ENCODE measurements at regions not wholly inside any gene's neighbourhood (a gene's known extent, or its start where the extent isn't known, plus 50 kb on each side); places are given as distances from the start of the nearest gene placed in this dataset.
"Not testable (repeated sequence)": the region's sequence is repeated elsewhere in the genome, so short reads cannot be mapped to it uniquely, and the experiment has no call there.

DNA sequence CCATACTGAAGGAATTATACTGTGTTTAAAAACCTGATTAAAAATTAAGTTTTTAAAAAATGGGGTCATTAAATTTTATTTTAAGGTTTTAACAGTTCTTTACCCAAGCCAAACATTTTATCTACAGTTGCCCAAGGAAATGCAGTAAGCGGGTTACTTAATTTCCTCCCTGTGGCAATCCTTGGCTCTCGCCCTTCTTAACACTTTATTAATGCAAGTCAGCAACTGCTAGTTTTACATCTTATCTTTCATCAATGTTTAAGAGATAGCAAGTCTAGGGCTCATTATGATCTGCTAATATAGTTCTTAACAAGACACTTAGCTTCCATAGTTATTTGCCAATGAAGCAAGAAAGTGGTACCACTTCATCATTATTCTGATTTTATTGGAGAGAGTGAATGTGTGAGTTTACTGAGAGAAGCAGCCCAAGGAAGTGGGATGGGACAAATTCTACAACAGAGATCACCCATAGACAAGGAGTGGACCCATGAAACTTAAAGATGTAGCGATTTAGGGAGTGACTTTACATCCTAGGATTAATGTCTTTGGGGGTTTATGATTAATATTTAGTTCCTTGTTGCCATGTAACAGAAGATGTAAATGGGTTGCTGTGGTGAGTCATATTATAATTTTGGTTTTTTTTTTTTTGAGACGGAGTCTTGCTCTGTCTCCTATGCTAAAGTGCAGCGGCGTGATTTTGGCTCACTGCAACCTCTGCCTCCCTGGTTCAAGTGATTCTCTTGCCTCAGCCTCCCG lies 1556.1 kb downstream of the SPATA31A7 start:
- H3K4me3 ChIP-seq (ENCODE audit: low read length in 3 of 3); H3K36me3 ChIP-seq (ENCODE audit: control insufficient read depth in 2 of 3, insufficient read depth in 3 of 3, low read length in 3 of 3); FAIRE-seq; H3K27me3 ChIP-seq (ENCODE audit: control insufficient read depth, insufficient read depth, low read length); intact Hi-C loops (cut with DNase I); H3K9me3 ChIP-seq (ENCODE audit: control insufficient read depth in 2 of 3, insufficient read depth in 1 of 3, low read length in 3 of 3); DNase-seq; H3K9ac ChIP-seq (ENCODE audit: low read length in 3 of 3); H3K27ac ChIP-seq (ENCODE audit: low read depth in 2 of 2, low read length in 2 of 2); H3K4me1 ChIP-seq (ENCODE audit: control insufficient read depth in 2 of 3, insufficient read depth in 2 of 3, low read depth in 1 of 3, low read length in 3 of 3): not testable (repeated sequence)

Measured in kidney (tissue), 10 donors.